GM23338 (cell line): ENCODE measurements at regions not wholly inside any gene's neighbourhood (a gene's known extent, or its start where the extent isn't known, plus 50 kb on each side); places are given as distances from the start of the nearest gene placed in this dataset.
A peak's percentile ranks its signal among the peaks of the same experiment; 100 is the strongest.

Experiments
- ATAC-seq: fragments of 200-7000 bp; cut with Tn5 transposase; 3 replicates; pipeline ENCODE4 v1.9.1; 2020
- DNase-seq: peaks from one replicate; pipeline ENCODE4 v3.0.0-alpha.2; 2015; ENCODE audit warnings: low spot score
- H2AFZ ChIP-seq: fragments of 200-600 bp; sonication (generic); 2 replicates; pipeline ENCODE4 v1.8.0; 2016; ENCODE audit warnings: antibody characterized with exemption, mild to moderate bottlenecking, moderate library complexity
- H3F3A ChIP-seq: fragments of 200-600 bp; sonication (generic); replicated peaks from 2 replicates; pipeline ENCODE4 v1.8.0; 2017; ENCODE audit warnings: antibody characterized with exemption, mixed run types, low read depth
- H3K27ac ChIP-seq: fragments of 200-600 bp; sonication (generic); 2 replicates; pipeline ENCODE4 v1.6.1; 2016; ENCODE audit warnings: low read depth
- H3K27me3 ChIP-seq: fragments of 200-600 bp; sonication (generic); 2 replicates; pipeline ENCODE4 v1.8.0; 2016; ENCODE audit warnings: mild to moderate bottlenecking, mixed run types, moderate library complexity; ENCODE audit not compliant: insufficient read depth
- H3K36me3 ChIP-seq: fragments of 200-600 bp; sonication (generic); 2 replicates; pipeline ENCODE4 v1.8.0; 2016; ENCODE audit warnings: mild to moderate bottlenecking; ENCODE audit not compliant: insufficient read depth
- H3K4me1 ChIP-seq: fragments of 200-600 bp; sonication (generic); 2 replicates; pipeline ENCODE4 v1.8.0; 2016; ENCODE audit warnings: mild to moderate bottlenecking, moderate library complexity; ENCODE audit not compliant: insufficient read depth
- H3K4me2 ChIP-seq: fragments of 200-600 bp; sonication (generic); 2 replicates; pipeline ENCODE4 v1.7.1; 2017; ENCODE audit warnings: mixed run types
- H3K4me3 ChIP-seq: fragments of 200-600 bp; sonication (generic); 2 replicates; pipeline ENCODE4 v1.6.1; 2016; ENCODE audit warnings: mixed run types
- H3K79me2 ChIP-seq: fragments of 200-600 bp; sonication (generic); replicated peaks from 2 replicates; pipeline ENCODE4 v1.8.0; 2017; ENCODE audit warnings: mild to moderate bottlenecking; ENCODE audit not compliant: insufficient read depth
- H3K9me2 ChIP-seq: fragments of 200-600 bp; sonication (generic); 2 replicates; pipeline ENCODE4 v1.8.0; 2017; ENCODE audit not compliant: insufficient read depth
- H4K20me1 ChIP-seq: fragments of 200-600 bp; sonication (generic); replicated peaks from 2 replicates; pipeline ENCODE4 v1.8.0; 2017; ENCODE audit warnings: mild to moderate bottlenecking; ENCODE audit not compliant: insufficient read depth
- H3K27ac Mint-ChIP-seq: 2 replicates; pipeline ENCODE4 v1.8.0; 2020; ENCODE audit warnings: inconsistent platforms, mild to moderate bottlenecking, moderate library complexity, mixed read lengths
- H3K27me3 Mint-ChIP-seq: 3 replicates; pipeline ENCODE4 v1.8.0; 2022; ENCODE audit warnings: low read depth, mild to moderate bottlenecking, moderate library complexity, mixed read lengths, inconsistent platforms; ENCODE audit not compliant: insufficient read depth, poor library complexity
- H3K36me3 Mint-ChIP-seq: 3 replicates; pipeline ENCODE4 v1.8.0; 2021; ENCODE audit warnings: low read depth, mild to moderate bottlenecking, inconsistent platforms, moderate library complexity, mixed read lengths
- H3K4me1 Mint-ChIP-seq: 3 replicates; pipeline ENCODE4 v1.8.0; 2020; ENCODE audit warnings: mild to moderate bottlenecking, inconsistent platforms, mixed read lengths
- H3K4me3 Mint-ChIP-seq: 3 replicates; pipeline ENCODE4 v1.8.0; 2021; ENCODE audit warnings: moderate library complexity, mild to moderate bottlenecking, inconsistent platforms, mixed read lengths
- H3K9me3 Mint-ChIP-seq: 3 replicates; pipeline ENCODE4 v1.8.0; 2020; ENCODE audit warnings: moderate library complexity, mild to moderate bottlenecking, inconsistent platforms, mixed read lengths
- CREB1 ChIP-seq: fragments of 250-450 bp; sonication (Bioruptor Pico); IDR thresholded peaks from 2 replicates; pipeline ENCODE4 v1.5.0; 2020; ENCODE audit warnings: low read depth, mild to moderate bottlenecking, moderate library complexity
- ETS1 ChIP-seq: IDR thresholded peaks from 2 replicates; pipeline ENCODE4 v1.6.1; 2016; ENCODE audit warnings: antibody characterized with exemption
- EZH2phosphoT487 ChIP-seq: fragments of 200-600 bp; sonication (generic); IDR thresholded peaks from one replicate; pipeline ENCODE4 v1.8.1; 2018; ENCODE audit warnings: antibody characterized with exemption; ENCODE audit not compliant: unreplicated experiment
- REST ChIP-seq: IDR thresholded peaks from one replicate; pipeline ENCODE4 v1.6.1; 2018; ENCODE audit warnings: antibody characterized with exemption; ENCODE audit not compliant: unreplicated experiment
- STAT1 ChIP-seq: IDR thresholded peaks from one replicate; pipeline ENCODE4 v1.6.1; 2016; ENCODE audit warnings: antibody characterized with exemption; ENCODE audit not compliant: unreplicated experiment
- ZNF114 ChIP-seq: fragments of 250-450 bp; sonication (Bioruptor Pico); IDR thresholded peaks from 2 replicates; pipeline ENCODE4 v1.5.0; 2020; ENCODE audit warnings: mild to moderate bottlenecking, moderate library complexity
- ZNF331 ChIP-seq: fragments of 250-450 bp; sonication (Bioruptor Pico); IDR thresholded peaks from 2 replicates; pipeline ENCODE4 v1.5.0; 2020; ENCODE audit warnings: low read depth, mild to moderate bottlenecking, moderate library complexity

DNA sequence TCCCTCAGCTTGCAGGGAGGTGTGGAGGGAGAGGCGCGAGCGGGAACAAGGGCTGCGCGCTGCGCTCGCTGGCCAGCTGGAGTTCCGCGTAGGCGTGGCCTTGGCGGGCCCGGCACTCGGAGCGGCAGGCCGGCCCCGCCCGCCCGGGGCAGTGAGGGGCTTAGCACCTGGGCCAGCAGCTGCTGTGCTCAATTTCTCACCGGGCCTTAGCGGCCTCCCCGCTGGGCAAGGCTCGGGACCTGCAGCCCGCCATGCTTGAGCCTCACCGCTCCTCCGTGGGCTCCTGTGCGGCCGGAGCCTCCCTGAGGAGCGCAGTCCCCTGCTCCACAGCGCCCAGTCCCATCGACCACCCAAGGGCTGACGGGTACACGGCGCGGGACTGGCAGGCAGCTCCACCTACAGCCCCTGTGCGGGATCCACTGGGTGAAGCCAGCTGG is 1516.4 kb downstream of the EFNA5 start:
- ATAC-seq (peak; percentile 71), DNase-seq (no peak)
- Mint-ChIP-seq H3K27ac (no peak overlapping the region), H3K9me3 (peaks cover 5% of the 10 kb centered on the region; the same call in 1 of the 3 replicates), H3K36me3 (no peaks in the 10 kb centered on the region; the same call in 2 of the 3 replicates), H3K4me3 (no peak overlapping the region), H3K27me3 (no peaks in the 10 kb centered on the region), H3K4me1 (peaks cover 10% of the 10 kb centered on the region; the same call in 2 of the 3 replicates)
- H3K9me2 ChIP-seq: no peaks in the 10 kb centered on the region
- TF ChIP-seq ZNF114 (CRISPR knock-in tag) (no peak), ZNF331 (no peak)
- H3K4me3 ChIP-seq: no peak overlapping the region
- no peaks in the 10 kb centered on the region for H3K36me3 ChIP-seq
- H3F3A ChIP-seq: no peaks in the 10 kb centered on the region
- H3K4me1 ChIP-seq: peaks cover 17% of the 10 kb centered on the region
- no peaks in the 10 kb centered on the region for H4K20me1 ChIP-seq
- no peak overlapping the region for H2AFZ ChIP-seq
- no peak overlapping the region for H3K27ac ChIP-seq
- H3K4me2 ChIP-seq: no peak overlapping the region
- H3K27me3 ChIP-seq: no peaks in the 10 kb centered on the region
- H3K79me2 ChIP-seq: no peaks in the 10 kb centered on the region

- no peak overlapping the region for H3K4me3 ChIP-seq
- H3K79me2 ChIP-seq: no peaks in the 10 kb centered on the region
- H2AFZ ChIP-seq: no peak overlapping the region
- H3K4me1 ChIP-seq: 0 out of 2 replicates have a peak, but pooled peaks cover 2% of the 10 kb centered on the region
- H3K27ac ChIP-seq: no peak overlapping the region
- H3K27me3 ChIP-seq: no peaks in the 10 kb centered on the region
- Mint-ChIP-seq H3K36me3 (no peaks in the 10 kb centered on the region; the same call in 2 of the 3 replicates), H3K27me3 (no peaks in the 10 kb centered on the region), H3K4me1 (peaks cover 2% of the 10 kb centered on the region; the same call in 1 of the 3 replicates), H3K27ac (no peak overlapping the region), H3K9me3 (peaks cover 8% of the 10 kb centered on the region; the same call in 1 of the 3 replicates), H3K4me3 (no peak overlapping the region)
- no peaks in the 10 kb centered on the region for H3K36me3 ChIP-seq
- no peak for ATAC-seq
- no peaks in the 10 kb centered on the region for H3K9me2 ChIP-seq
- no peak for DNase-seq
- no peak overlapping the region for H3K4me2 ChIP-seq
- TF ChIP-seq CREB1 (CRISPR knock-in tag) (no peak), REST (no peak), EZH2phosphoT487 (no peak), ETS1 (no peak), STAT1 (no peak)
- no peaks in the 10 kb centered on the region for H4K20me1 ChIP-seq
- H3F3A ChIP-seq: no peaks in the 10 kb centered on the region
Measured at GRCh38 chr5:106152569-106152968, 1518.2 kb downstream of the EFNA5 start.
